Stimulated activated CD8-positive, alpha-beta memory T cell treated with anti-CD3 and anti-CD28 coated beads, Interleukin-7, amount 100 ng/mL, for 1 hour (primary cell): ENCODE measurements at regions not wholly inside any gene's neighbourhood (a gene's known extent, or its start where the extent isn't known, plus 50 kb on each side); places are given as distances from the start of the nearest gene placed in this dataset.
A peak's percentile ranks its signal among the peaks of the same experiment; 100 is the strongest.
"Not testable (repeated sequence)": the region's sequence is repeated elsewhere in the genome, so short reads cannot be mapped to it uniquely, and the experiment has no call there.

Source experiments
- DNase-seq, 2 donors: peaks; one replicate each; pipeline ENCODE4 v3.0.0-alpha.2; 2020; ENCODE audit warnings: low read depth in 2 of 2

GRCh38 chr1:212155219-212155618 lies 119.7 kb downstream of the DTL start:
- DNase-seq, result no peak

GRCh38 chr1:212157252-212157651 lies 121.7 kb downstream of the DTL start:
- no peak for DNase-seq

GRCh38 chr1:212158912-212159796 lies 123.6 kb downstream of the DTL start:
- no peak for DNase-seq

GRCh38 chr1:212161231-212161781 lies 123.9 kb upstream of the PPP2R5A start:
- no peak for DNase-seq

- DNase-seq, result peak in 1 of 2 donors; percentile 5
These were observed 122.6 kb upstream of the PPP2R5A start for GRCh38 chr1:212162635-212163034.

GRCh38 chr1:212164095-212164872 lies 120.9 kb upstream of the PPP2R5A start:
- no peak for DNase-seq

GRCh38 chr1:212166244-212166643 lies 119.0 kb upstream of the PPP2R5A start:
- no peak for DNase-seq

GRCh38 chr1:212166644-212167043 lies 118.6 kb upstream of the PPP2R5A start:
- DNase-seq, result no peak

- no peak for DNase-seq
These were observed 118.1 kb upstream of the PPP2R5A start for GRCh38 chr1:212167098-212167497.

GRCh38 chr1:212173567-212173966 lies 111.6 kb upstream of the PPP2R5A start:
- DNase-seq, result no peak

- not testable (repeated sequence) for DNase-seq
These were observed 110.9 kb upstream of the PPP2R5A start for GRCh38 chr1:212174295-212174694.

- DNase-seq, result no peak
These were observed 107.7 kb upstream of the PPP2R5A start for GRCh38 chr1:212177542-212177941.

- DNase-seq, result no peak
These were observed 106.4 kb upstream of the PPP2R5A start for GRCh38 chr1:212178851-212179250.

- DNase-seq, result no peak
These were observed 105.7 kb upstream of the PPP2R5A start for GRCh38 chr1:212179394-212180076.

GRCh38 chr1:212181015-212181882 lies 104.0 kb upstream of the PPP2R5A start:
- no peak for DNase-seq

GRCh38 chr1:212182171-212182570 lies 103.0 kb upstream of the PPP2R5A start:
- DNase-seq, result no peak

- no peak for DNase-seq
These were observed 102.6 kb upstream of the PPP2R5A start for GRCh38 chr1:212182579-212182978.

GRCh38 chr1:212186427-212187207 lies 98.6 kb upstream of the PPP2R5A start:
- no peak for DNase-seq

GRCh38 chr1:212188599-212189351 lies 96.4 kb upstream of the PPP2R5A start:
- no peak for DNase-seq
